GM18870 (cell line): ENCODE measurements at regions not wholly inside any gene's neighbourhood (a gene's known extent, or its start where the extent isn't known, plus 50 kb on each side); places are given as distances from the start of the nearest gene placed in this dataset.
A peak's percentile ranks its signal among the peaks of the same experiment; 100 is the strongest.
"Not testable (repeated sequence)": the region's sequence is repeated elsewhere in the genome, so short reads cannot be mapped to it uniquely, and the experiment has no call there.

ENCODE experiments used
- ATAC-seq: cut with Tn5 transposase; IDR thresholded peaks from one replicate; pipeline ENCODE4 v1.9.1; 2021; ENCODE audit warnings: moderate library complexity; ENCODE audit not compliant: unreplicated experiment

DNA sequence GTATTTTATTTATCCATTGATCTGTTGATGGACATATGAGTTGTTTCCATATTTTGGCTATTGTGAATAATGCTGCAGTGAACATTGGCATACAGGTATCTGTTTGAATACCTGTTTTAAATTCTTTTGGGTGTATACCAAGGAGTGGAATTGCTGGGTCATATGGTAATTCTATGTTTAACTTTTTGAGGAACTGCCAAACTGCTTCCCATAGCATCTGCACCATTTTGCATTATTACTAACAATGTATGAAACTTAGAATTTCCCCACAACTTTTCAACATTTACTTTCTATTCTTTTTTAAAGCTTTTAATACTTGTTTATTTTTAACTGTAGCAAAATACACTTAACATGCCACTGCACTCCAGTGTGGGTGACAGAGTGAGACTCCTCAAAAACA, 57.0 kb upstream of the MSN start:
- ATAC-seq = no peak

DNA sequence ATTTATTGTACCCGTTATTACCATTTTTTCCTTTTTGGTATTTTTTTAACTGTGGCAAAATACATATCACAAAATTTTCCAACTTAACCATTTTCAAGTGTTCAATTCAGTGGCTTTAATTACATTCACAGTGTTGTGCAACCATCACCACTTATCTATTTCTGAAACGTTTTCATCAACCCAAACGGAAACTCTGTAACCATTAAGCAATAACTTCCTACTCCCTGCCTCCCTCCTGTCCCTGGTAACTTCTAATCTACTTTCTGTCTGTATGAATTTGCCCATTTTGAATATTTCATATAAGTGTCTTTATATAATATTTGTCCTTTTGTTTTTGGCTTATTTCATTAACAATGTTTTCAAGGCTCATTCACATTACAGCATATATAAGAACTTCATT, 57.4 kb upstream of the MSN start:
- no peak for ATAC-seq

DNA sequence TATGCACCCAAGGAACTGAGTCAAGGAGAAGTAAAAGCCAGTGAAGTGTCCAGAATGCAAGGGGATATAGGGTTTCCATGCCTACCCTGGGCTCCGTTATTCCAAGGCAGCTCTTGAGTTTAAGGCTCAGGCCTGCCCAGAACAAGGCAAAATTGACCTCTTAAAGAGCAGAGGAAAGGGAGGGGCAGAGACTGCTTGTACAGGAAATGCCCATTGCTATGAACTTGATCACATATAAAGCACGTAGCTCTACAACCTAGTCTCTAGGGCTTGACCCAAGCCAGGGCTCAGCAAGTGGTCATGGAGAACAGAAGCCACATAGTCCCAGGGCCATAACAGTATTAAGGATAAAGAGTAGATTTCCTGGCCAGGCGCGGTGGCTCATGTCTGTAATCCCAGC, 58.2 kb upstream of the MSN start:
- ATAC-seq = no peak

DNA sequence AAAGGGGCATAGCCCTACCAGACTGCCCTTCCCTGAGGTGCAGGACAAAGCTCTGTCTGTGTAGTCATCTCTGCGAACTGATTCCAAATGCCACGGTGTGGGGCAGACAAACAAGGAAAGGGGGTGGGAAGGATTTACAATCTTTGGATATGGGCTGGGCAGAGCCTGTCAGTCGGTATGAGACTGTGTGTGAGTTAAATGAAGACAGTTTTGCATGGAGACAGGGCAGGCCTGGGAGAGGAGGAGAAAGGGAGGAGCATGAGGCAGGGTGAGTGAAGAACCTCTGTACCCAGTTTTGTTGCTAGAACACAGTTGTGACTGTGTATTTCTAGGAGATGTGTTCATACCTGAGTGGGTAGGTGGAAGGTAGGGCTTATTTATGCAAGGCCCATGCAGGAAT, 59.4 kb upstream of the MSN start:
- ATAC-seq = no peak

DNA sequence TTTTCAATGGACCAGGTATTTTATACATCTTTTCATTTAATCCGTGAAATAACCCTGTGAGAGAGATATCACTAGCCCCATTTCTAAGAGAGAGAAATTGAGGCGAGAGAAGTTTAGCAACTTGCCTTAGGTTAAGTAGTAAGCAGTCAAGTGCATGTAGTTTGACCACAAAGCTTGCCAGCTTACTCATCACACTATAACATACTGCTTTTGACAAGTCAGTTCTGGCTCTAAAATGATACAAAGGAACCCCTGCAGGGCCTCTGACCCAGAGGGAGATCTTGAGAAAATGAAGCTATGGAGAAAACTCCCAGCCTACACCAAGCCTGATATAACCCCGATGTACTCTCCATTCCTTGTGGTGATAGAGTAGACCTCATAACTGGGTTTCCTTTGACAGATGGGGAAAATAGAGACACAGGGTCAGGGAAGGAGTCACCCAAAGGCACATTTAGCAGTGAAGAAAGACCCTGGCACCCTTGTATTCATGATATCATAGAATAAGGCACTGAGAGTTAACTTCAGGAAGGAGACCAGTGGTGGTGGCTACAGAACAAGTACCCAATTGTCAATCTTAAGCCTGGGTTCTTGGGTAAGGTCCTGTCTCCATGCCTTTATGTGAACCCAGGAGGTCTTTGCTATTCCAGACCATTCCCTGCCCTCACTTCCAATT, 60.2 kb upstream of the MSN start:
- peak; percentile 83 for ATAC-seq

DNA sequence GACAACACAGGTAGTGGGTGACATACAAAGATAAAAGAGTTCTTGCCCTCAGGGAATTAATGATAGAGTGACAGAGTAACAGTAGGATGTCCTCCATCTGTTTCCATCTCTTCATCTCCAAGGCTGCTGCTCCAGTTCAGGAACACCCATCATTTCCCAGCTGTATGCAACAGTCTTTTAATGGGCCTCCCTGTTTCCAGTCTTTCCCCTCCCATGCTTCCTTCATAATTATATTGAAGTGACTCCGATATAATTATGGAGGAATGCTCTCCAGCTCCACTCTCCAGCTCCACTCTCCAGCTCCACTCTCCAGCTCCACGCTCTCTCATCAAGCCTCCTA, 65.3 kb upstream of the MSN start:
- ATAC-seq = no peak

DNA sequence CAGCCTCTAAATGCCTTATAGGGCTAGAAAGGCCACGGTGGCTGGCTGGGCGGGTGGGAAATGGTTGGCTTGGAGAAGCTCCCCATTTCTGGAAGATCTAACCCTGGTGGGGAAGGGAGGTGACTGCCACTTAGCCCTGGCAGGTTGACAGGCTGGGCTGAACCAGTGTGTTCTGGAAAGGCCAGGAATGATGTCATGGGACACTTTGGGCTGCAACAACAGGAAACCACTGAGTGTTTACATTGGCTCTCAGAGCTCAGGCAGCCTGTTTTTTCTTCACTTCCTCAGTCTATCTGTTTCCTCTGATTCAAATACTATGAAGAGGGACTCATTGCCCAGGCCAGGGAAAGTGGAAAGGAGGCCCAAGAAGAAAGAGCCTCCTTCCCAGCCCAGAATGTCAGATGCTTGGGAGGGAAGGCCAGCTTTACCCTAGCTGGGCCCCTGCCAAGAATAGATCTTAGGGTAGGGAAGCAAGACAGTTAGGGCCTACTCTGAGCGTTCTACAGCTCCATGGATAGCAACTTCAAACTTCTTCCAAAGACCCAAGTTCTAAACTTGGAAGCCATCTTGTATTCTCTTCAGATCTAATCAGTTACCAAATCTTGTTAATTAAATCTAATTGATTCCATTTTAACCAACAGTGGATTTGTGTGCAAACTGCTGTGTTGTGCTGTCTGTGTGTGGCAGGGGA, 65.8 kb upstream of the MSN start:
- peak; percentile 40 for ATAC-seq

DNA sequence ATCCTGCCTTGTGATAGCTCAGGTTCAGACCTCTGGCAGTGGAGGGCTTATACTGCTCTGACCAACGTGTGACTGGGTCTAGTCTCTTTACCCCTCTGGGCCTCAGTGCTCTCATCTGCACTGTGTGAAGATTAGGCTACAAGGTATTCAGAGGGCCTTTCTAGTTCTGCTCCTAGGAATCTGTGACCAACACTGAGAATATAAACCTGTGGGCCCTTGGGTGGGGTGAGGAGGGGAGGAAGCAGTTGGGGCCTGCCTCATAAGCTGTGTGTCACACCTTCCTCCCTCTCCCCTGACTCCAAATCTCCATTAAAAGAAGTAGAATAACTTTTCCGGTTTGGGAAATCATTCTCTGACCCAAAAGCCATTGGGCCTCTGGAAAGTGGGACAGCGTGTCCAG, 66.3 kb upstream of the MSN start:
- ATAC-seq = no peak

DNA sequence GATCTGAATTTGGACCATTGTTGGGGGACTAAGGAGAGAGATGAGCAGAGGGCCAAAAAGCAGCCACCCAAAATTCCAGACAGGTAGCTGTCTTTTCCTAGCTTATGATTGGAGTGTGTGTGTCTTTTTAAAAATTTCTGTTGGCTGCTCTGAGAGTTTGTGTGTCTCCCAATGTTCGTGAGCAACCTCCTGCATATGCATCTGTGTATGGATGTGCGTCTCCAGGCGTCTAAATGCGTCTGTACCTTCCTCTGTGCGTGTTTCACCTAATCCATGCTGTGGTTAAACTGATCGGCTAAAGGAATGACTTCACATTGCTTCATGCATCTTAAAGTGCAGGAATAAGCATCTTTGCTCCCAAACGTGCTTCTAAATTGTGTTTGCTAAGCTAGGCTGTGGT, 65.5 kb upstream of the LAS1L start:
- no peak for ATAC-seq

DNA sequence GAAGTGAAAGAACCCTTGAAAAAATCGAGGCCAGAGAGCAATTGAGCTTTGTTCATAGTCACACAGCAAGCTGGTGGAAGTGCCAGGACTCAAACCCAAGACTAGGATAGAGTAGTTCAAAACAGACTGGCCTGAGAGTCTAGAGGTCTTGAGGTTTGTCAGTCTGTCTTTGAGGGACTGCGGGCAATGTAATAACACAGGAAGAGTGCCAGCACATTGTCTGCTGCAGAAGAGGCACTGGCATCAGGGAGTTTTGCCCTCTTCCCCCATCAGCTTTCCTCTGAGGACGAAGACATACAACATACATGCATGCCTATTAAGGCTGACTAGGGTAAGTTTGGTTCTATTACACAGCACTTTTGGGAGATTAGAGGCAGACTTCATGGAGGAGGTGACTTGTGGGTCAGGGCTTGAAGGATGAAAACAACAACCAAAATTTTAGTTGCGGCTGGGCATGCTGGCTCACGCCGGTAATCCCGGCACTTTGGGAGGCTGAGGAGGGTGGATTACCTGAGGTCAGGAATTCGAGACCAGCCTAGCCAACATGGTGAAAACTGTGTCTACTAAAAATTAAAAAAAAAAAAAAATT, 64.1 kb upstream of the LAS1L start:
- no peak for ATAC-seq

DNA sequence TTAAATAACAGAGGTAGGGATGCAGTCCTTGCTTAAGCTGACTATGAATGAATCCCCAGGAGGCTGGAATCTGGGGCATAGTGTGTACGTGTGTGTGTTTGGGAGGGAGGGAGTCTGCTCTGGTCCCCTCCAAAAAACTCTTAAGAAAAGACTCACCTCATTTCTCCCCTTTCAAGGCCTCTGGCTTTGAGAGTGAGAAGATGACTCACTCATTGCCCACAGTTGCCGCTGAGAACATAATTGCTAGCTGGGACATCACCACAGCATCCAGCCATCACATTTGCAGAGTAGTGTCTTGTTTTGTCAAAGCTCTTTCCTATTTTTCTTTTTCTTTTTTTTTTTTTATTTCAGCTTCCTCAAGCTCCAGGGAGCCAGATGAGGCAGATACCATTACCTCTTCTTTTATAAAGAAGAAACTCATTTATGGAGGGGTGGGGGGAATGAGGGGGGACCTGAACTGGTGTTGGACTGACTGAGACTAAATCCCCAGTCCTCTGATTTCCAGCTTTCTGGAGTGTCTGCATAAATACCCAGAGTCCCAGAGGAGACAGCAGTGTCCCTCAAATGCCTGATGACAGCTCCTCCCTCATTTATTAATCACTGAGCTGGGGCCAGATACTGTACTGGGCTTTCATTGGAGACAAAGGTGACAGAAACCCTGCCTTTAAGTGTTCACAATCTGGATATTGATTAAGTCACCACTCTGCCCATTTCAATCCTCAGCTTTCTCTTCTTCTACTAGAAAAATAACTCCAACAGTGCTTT, 61.9 kb upstream of the LAS1L start:
- ATAC-seq = peak; percentile 60

DNA sequence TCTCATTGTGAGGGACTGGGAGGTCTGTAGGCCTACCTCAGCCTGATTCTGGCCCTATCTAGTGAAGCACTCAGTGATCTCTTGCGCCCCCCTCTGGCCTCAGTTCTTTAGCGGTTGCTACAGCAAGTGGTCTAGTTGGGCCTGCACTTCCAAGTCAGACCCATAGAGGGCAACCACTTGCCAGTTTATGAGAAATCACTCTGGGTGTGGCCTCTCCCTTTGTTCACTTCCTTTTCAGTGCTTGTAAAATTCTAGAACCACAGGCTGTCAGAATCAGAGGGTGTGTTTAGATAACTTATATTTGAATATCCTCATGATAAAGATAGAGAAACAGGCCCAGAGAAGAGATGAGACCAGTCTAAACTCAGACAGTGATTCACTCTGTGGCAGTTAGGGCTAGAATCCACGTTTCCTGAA, 60.9 kb upstream of the LAS1L start:
- peak; percentile 72 for ATAC-seq

DNA sequence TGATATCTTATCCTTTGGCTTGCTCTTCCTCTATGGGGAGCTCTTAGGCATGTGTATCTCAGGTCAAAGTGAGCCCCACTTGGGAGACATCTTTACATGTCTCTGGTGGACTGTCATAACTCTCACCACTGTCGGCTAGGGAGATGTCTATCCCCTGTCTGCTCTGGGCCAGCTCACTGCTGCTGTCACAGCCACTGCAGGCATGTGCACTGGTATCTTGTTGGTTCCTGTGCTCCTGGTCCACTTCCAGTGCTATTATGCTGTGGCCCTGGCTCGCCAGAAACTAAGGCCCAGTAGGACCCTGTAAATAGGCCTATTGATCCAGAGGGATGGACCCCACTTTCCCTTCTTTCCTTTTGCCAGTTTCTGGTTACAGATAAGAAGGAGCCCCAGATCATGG, 56.6 kb upstream of the LAS1L start:
- ATAC-seq = no peak

DNA sequence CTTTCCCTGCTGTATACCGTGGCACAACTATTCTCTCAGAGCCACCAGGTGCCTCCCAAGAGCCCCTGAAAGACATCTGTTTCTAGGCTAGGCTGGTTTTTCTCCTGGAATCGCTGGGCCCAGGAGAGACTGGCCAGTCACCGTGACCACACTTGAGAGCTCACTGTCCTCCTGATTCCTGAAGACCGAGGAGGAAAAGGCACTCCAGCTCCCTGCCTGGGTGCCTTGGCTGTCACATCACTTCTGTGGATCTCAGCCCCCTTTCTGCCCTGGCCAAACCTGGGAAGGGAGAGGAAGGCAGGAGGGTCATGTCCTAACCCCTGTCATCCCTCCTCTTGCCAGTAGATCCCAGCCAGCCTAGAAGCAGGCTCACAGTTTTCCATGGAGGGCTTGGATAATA, 54.7 kb upstream of the LAS1L start:
- no peak for ATAC-seq

DNA sequence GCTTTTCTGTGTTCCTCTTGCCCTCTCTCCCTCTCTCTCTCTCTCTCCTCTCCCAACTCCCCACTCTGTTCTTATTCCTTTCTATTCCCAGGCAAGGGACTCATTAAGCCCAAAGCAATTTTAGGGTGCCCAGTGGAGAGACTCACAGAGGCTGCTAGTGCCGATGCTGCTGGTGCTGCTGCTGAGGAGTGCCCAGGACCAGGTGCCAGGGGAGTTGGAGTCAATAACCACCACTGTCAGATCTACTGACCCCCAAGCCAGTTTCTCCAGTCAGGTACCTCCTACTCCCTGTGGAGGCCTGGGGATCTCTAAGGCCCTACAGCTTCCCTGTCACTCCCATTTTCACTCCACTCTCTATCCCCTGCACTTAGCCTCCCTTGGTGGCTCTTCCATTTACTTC, 54.2 kb upstream of the LAS1L start:
- ATAC-seq = no peak

DNA sequence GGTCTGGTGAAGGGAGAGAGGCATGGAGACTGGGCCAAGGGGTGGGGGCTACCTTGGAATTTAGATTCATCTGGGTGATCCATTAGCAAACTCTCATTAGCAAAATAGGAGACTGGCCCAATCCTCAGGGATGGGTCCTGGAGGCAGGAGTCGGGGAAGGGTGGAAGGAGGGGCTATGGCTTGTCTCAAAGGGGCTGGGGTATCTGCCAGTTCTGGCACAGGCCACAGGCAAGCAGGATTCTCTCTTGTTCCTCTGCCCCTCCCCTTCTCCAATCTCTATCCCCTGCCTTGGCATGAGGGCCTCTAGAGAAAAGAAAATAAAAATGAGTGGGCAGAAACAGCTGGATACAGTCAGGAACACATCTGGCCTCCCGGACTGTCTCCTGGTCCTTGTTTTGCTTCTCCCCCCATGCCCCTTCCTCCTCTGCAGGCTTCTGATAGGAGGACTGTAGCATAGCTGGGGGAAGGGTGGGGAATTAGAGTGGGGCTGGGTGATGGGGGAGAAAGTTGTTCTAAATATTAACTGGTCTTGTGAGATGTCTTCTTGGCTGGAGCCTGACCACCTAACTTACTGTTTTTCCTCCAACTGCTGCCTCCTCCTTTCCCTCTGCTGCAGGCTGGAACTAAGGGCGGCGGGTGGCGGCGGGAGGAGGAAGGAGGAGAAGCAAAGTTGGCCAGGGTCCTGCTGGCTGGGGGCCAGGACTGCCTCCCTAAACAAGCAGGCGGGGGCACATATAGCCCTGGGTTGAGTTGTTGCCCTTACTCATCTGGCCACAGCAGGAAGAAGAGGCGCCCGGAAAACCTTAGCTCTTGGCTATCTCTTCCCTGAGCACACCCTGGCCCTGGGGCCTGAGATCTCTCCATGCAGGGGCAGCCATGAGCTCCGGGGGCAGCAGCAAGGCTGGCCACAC, 53.3 kb upstream of the LAS1L start:
- no peak for ATAC-seq

DNA sequence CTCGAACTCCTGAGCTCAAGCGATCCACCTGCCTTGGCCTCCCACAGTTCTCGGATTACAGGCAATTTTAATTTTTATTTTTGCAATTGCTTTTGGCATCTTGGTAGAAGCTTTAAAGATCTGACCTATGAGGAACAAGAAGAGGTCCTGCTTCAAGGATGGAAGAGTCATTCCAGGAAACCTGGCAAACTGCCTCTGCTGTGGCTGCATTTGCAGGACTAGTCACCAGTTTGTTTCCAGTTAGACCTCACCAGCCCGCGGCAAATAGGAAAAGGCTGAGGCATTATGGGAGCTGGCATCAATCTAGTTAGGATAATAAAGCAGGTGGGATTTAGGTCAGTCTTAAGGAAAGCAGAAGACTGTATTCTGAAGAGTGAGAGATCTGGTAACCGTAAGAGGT, 51.9 kb upstream of the LAS1L start:
- ATAC-seq = no peak

DNA sequence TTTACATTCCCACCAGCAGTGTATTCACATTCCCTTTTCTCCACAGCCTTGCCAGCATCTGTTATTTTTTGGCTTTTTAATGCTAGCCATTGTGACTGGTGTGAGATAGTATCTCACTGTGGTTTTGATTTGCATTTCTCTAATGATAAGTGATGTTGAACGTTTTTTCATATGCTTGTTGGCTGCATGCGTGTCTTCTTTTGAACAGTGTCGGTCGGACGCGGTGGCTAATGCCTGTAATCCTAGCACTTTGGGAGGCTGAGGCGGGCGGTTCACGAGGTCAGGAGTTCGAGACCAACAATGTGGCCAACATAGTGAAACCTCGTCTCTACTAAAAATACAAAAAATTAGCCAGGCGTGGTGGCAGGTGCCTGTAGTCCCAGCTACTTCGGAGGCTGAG, 50.6 kb upstream of the LAS1L start:
- ATAC-seq = not testable (repeated sequence)
